ENCODE measurements at regions not wholly inside any gene's neighbourhood (a gene's known extent, or its start where the extent isn't known, plus 50 kb on each side); places are given as distances from the start of the nearest gene placed in this dataset.

DNA sequence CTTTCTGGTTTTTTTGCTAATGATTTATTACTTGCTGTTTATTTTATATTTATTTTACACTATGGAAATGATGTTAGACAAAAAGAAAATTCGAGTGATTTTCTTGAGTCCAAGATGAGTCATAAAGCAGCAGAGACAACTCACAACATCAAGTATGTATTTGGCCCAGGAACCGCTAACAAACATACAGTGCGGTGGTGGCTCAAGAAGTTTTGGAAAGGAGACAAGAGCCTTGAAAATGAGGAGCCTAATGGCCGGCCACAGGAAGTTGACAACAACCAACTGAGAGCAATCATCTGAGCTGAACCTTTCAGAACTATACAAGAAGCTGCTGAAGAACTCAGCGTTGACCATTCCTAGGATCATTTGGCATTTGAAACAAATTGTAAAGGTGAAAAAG, 594.1 kb downstream of the SATB2 start:
- TF ChIP-seq RAD21 (IDR thresholded peaks at IDR 0.05; ENCODE audit: low read length) (no peak), JUND (IDR thresholded peaks at IDR 0.05) (no peak), POLR2AphosphoS5 (IDR thresholded peaks at IDR 0.05; ENCODE audit: low read depth, low read length) (no peak), MEF2A (IDR thresholded peaks at IDR 0.05; ENCODE audit: borderline replicate concordance, low read depth) (no peak), RCOR1 (IDR thresholded peaks at IDR 0.05; ENCODE audit: low read length) (no peak), TAF1 (IDR thresholded peaks at IDR 0.05; ENCODE audit: borderline replicate concordance, low read depth, low read length) (no peak), SIN3A (IDR thresholded peaks at IDR 0.05; ENCODE audit: borderline replicate concordance, low read depth, low read length) (no peak), FOSL2 (IDR thresholded peaks at IDR 0.05; ENCODE audit: borderline replicate concordance, low read depth) (no peak), EZH2phosphoT487 (IDR thresholded peaks at IDR 0.05; ENCODE audit: borderline replicate concordance, low read depth) (no peak), YY1 (IDR thresholded peaks at IDR 0.05; ENCODE audit: low read depth) (no peak)
- TF ChIP-seq, protein P1, sequence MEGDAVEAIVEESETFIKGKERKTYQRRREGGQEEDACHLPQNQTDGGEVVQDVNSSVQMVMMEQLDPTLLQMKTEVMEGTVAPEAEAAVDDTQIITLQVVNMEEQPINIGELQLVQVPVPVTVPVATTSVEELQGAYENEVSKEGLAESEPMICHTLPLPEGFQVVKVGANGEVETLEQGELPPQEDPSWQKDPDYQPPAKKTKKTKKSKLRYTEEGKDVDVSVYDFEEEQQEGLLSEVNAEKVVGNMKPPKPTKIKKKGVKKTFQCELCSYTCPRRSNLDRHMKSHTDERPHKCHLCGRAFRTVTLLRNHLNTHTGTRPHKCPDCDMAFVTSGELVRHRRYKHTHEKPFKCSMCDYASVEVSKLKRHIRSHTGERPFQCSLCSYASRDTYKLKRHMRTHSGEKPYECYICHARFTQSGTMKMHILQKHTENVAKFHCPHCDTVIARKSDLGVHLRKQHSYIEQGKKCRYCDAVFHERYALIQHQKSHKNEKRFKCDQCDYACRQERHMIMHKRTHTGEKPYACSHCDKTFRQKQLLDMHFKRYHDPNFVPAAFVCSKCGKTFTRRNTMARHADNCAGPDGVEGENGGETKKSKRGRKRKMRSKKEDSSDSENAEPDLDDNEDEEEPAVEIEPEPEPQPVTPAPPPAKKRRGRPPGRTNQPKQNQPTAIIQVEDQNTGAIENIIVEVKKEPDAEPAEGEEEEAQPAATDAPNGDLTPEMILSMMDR (IDR thresholded peaks at IDR 0.05), result no peak
- TF ChIP-seq, protein P2, sequence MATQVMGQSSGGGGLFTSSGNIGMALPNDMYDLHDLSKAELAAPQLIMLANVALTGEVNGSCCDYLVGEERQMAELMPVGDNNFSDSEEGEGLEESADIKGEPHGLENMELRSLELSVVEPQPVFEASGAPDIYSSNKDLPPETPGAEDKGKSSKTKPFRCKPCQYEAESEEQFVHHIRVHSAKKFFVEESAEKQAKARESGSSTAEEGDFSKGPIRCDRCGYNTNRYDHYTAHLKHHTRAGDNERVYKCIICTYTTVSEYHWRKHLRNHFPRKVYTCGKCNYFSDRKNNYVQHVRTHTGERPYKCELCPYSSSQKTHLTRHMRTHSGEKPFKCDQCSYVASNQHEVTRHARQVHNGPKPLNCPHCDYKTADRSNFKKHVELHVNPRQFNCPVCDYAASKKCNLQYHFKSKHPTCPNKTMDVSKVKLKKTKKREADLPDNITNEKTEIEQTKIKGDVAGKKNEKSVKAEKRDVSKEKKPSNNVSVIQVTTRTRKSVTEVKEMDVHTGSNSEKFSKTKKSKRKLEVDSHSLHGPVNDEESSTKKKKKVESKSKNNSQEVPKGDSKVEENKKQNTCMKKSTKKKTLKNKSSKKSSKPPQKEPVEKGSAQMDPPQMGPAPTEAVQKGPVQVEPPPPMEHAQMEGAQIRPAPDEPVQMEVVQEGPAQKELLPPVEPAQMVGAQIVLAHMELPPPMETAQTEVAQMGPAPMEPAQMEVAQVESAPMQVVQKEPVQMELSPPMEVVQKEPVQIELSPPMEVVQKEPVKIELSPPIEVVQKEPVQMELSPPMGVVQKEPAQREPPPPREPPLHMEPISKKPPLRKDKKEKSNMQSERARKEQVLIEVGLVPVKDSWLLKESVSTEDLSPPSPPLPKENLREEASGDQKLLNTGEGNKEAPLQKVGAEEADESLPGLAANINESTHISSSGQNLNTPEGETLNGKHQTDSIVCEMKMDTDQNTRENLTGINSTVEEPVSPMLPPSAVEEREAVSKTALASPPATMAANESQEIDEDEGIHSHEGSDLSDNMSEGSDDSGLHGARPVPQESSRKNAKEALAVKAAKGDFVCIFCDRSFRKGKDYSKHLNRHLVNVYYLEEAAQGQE (IDR thresholded peaks at IDR 0.05; ENCODE audit: low read depth, low read length), result no peak
- TF ChIP-seq, protein P3, sequence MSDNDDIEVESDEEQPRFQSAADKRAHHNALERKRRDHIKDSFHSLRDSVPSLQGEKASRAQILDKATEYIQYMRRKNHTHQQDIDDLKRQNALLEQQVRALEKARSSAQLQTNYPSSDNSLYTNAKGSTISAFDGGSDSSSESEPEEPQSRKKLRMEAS (IDR thresholded peaks at IDR 0.05; ENCODE audit: low read depth), result no peak
- TF ChIP-seq, protein P4, sequence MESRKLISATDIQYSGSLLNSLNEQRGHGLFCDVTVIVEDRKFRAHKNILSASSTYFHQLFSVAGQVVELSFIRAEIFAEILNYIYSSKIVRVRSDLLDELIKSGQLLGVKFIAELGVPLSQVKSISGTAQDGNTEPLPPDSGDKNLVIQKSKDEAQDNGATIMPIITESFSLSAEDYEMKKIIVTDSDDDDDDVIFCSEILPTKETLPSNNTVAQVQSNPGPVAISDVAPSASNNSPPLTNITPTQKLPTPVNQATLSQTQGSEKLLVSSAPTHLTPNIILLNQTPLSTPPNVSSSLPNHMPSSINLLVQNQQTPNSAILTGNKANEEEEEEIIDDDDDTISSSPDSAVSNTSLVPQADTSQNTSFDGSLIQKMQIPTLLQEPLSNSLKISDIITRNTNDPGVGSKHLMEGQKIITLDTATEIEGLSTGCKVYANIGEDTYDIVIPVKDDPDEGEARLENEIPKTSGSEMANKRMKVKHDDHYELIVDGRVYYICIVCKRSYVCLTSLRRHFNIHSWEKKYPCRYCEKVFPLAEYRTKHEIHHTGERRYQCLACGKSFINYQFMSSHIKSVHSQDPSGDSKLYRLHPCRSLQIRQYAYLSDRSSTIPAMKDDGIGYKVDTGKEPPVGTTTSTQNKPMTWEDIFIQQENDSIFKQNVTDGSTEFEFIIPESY (IDR thresholded peaks at IDR 0.05; ENCODE audit: borderline replicate concordance, low read depth), result no peak
